A673 (cell line): ENCODE measurements at regions not wholly inside any gene's neighbourhood (a gene's known extent, or its start where the extent isn't known, plus 50 kb on each side); places are given as distances from the start of the nearest gene placed in this dataset.

Experiments used
- BruUV-seq: library from RNA; stranded (reverse); fragments of 400-500 nt; replicated peaks from 2 replicates; lab custom pipeline; 2021; lab: Mats Ljungman, UMichigan
- CTCF ChIA-PET: fragments of 300-600 bp; sonication (Branson Sonifier 250); formaldehyde crosslinking; loops from one replicate; lab custom pipeline; 2022; ENCODE audit warnings: antibody characterized with exemption; lab: Charles Lee
- POLR2A ChIA-PET: fragments of 300-600 bp; sonication (Branson Sonifier 250); formaldehyde crosslinking; loops from one replicate; lab custom pipeline; 2022; ENCODE audit warnings: antibody characterized with exemption; ENCODE audit not compliant: low non-redundant PET; lab: Charles Lee
- DNase-seq: peaks from one replicate; pipeline ENCODE4 v3.0.0-alpha.2; 2015; ENCODE audit warnings: low spot score
- H3K27ac ChIP-seq: fragments of 200-600 bp; sonication (generic); 2 replicates; pipeline ENCODE4 v1.5.1; 2016; ENCODE audit warnings: mixed run types, low read depth, mild to moderate bottlenecking, mixed read lengths, antibody characterized with exemption, low read length; ENCODE audit not compliant: poor library complexity, severe bottlenecking
- H3K27me3 ChIP-seq: fragments of 200-600 bp; sonication (generic); replicated peaks from 2 replicates; pipeline ENCODE4 v1.6.1; 2017; ENCODE audit warnings: mixed run types, low read depth, mild to moderate bottlenecking, mixed read lengths, antibody characterized with exemption, low read length; ENCODE audit not compliant: insufficient read depth, poor library complexity
- H3K36me3 ChIP-seq: fragments of 200-600 bp; sonication (generic); 2 replicates; pipeline ENCODE4 v1.6.1; 2016; ENCODE audit warnings: mixed run types, mild to moderate bottlenecking, mixed read lengths, antibody characterized with exemption, low read length; ENCODE audit not compliant: insufficient read depth, poor library complexity, severe bottlenecking
- H3K4me1 ChIP-seq: fragments of 200-600 bp; sonication (generic); 2 replicates; pipeline ENCODE4 v1.6.1; 2017; ENCODE audit warnings: mixed run types, mild to moderate bottlenecking, mixed read lengths, antibody characterized with exemption, low read length; ENCODE audit not compliant: insufficient read depth, poor library complexity, severe bottlenecking
- H3K4me3 ChIP-seq: fragments of 200-600 bp; sonication (generic); 2 replicates; pipeline ENCODE4 v1.5.1; 2016; ENCODE audit warnings: low read depth, mixed run types, mild to moderate bottlenecking, mixed read lengths, low read length; ENCODE audit not compliant: poor library complexity, severe bottlenecking
- H3K9me3 ChIP-seq: fragments of 200-600 bp; sonication (generic); 2 replicates; pipeline ENCODE4 v1.6.1; 2016; ENCODE audit warnings: mixed run types, low read depth, mild to moderate bottlenecking, mixed read lengths, antibody characterized with exemption, low read length; ENCODE audit not compliant: poor library complexity, severe bottlenecking
- EZH2 ChIP-seq: fragments of 200-600 bp; sonication (generic); IDR thresholded peaks from 2 replicates; pipeline ENCODE4 v1.6.1; 2017; ENCODE audit warnings: borderline replicate concordance, low read depth, mild to moderate bottlenecking, mixed read lengths, antibody characterized with exemption, low read length; ENCODE audit not compliant: poor library complexity, severe bottlenecking
- intact Hi-C: fragments of 100-400 bp; cut with micrococcal nuclease; formaldehyde crosslinking; loops from one replicate; pipeline ENCODE4 v1.10.0; 2022; ENCODE audit not compliant: unreplicated experiment
- TF ChIP-seq, protein P1 (sequence below): fragments of 300-800, 200-600 bp; sonication (generic); conservative IDR thresholded peaks from 2 replicates; pipeline ENCODE4 v1.5.1; 2017; ENCODE audit warnings: low read depth, mild to moderate bottlenecking, antibody characterized with exemption, low read length, moderate library complexity, mixed read lengths

- no peak for DNase-seq
- Histone ChIP-seq H3K4me3 (no peak overlapping the region), H3K4me1 (no peaks in the 10 kb centered on the region), H3K27me3 (peaks cover 43% of the 10 kb centered on the region), H3K36me3 (no peaks in the 10 kb centered on the region), H3K9me3 (no peaks in the 10 kb centered on the region), H3K27ac (no peak overlapping the region)
- POLR2A ChIA-PET: no interaction called here
- intact Hi-C loops: no loop called here
- BruUV-seq: no TSS peak
- no peak for TF ChIP-seq EZH2
- TF ChIP-seq, protein P1, sequence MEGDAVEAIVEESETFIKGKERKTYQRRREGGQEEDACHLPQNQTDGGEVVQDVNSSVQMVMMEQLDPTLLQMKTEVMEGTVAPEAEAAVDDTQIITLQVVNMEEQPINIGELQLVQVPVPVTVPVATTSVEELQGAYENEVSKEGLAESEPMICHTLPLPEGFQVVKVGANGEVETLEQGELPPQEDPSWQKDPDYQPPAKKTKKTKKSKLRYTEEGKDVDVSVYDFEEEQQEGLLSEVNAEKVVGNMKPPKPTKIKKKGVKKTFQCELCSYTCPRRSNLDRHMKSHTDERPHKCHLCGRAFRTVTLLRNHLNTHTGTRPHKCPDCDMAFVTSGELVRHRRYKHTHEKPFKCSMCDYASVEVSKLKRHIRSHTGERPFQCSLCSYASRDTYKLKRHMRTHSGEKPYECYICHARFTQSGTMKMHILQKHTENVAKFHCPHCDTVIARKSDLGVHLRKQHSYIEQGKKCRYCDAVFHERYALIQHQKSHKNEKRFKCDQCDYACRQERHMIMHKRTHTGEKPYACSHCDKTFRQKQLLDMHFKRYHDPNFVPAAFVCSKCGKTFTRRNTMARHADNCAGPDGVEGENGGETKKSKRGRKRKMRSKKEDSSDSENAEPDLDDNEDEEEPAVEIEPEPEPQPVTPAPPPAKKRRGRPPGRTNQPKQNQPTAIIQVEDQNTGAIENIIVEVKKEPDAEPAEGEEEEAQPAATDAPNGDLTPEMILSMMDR: no peak
- CTCF ChIA-PET: no interaction called here
Measured at GRCh38 chr2:14967729-14968128, 335.2 kb downstream of the LRATD1 start.

GRCh38 chr2:14975381-14975780 lies 342.9 kb downstream of the LRATD1 start:
- H3K27ac ChIP-seq: no peak overlapping the region
- peaks cover 25% of the 10 kb centered on the region for H3K27me3 ChIP-seq
- intact Hi-C loops: no loop called here
- no peak for DNase-seq
- H3K9me3 ChIP-seq: no peaks in the 10 kb centered on the region
- BruUV-seq: no TSS peak
- H3K4me1 ChIP-seq: no peaks in the 10 kb centered on the region
- no peak overlapping the region for H3K4me3 ChIP-seq
- POLR2A ChIA-PET: interaction anchor here (0.7 kb wide), 1 partner anchor 63 kb away, joined by 3 read pairs; no protein-coding TSS in a partner anchor
- TF ChIP-seq, protein P1: no peak
- TF ChIP-seq EZH2: no peak
- CTCF ChIA-PET: no interaction called here
- no peaks in the 10 kb centered on the region for H3K36me3 ChIP-seq

- intact Hi-C loops: no loop called here
- no peak for DNase-seq
- H3K4me1 ChIP-seq: no peaks in the 10 kb centered on the region
- no peaks in the 10 kb centered on the region for H3K9me3 ChIP-seq
- peaks cover 42% of the 10 kb centered on the region for H3K27me3 ChIP-seq
- H3K4me3 ChIP-seq: no peak overlapping the region
- H3K36me3 ChIP-seq: no peaks in the 10 kb centered on the region
- BruUV-seq: no TSS peak
- ChIA-PET POLR2A (no interaction called here), CTCF (no interaction called here)
- H3K27ac ChIP-seq: no peak overlapping the region
- TF ChIP-seq, protein P1: no peak
- no peak for TF ChIP-seq EZH2
Measured at GRCh38 chr2:14977021-14977420, 344.5 kb downstream of the LRATD1 start.
